A673 (cell line): ENCODE measurements at regions not wholly inside any gene's neighbourhood (a gene's known extent, or its start where the extent isn't known, plus 50 kb on each side); places are given as distances from the start of the nearest gene placed in this dataset.

Experiments used
- BruUV-seq: library from RNA; stranded (reverse); fragments of 400-500 nt; replicated peaks from 2 replicates; lab custom pipeline; 2021; lab: Mats Ljungman, UMichigan
- CTCF ChIA-PET: fragments of 300-600 bp; sonication (Branson Sonifier 250); formaldehyde crosslinking; loops from one replicate; lab custom pipeline; 2022; ENCODE audit warnings: antibody characterized with exemption; lab: Charles Lee
- POLR2A ChIA-PET: fragments of 300-600 bp; sonication (Branson Sonifier 250); formaldehyde crosslinking; loops from one replicate; lab custom pipeline; 2022; ENCODE audit warnings: antibody characterized with exemption; ENCODE audit not compliant: low non-redundant PET; lab: Charles Lee
- DNase-seq: peaks from one replicate; pipeline ENCODE4 v3.0.0-alpha.2; 2015; ENCODE audit warnings: low spot score
- H3K27ac ChIP-seq: fragments of 200-600 bp; sonication (generic); 2 replicates; pipeline ENCODE4 v1.5.1; 2016; ENCODE audit warnings: mixed run types, low read depth, mild to moderate bottlenecking, mixed read lengths, antibody characterized with exemption, low read length; ENCODE audit not compliant: poor library complexity, severe bottlenecking
- H3K27me3 ChIP-seq: fragments of 200-600 bp; sonication (generic); replicated peaks from 2 replicates; pipeline ENCODE4 v1.6.1; 2017; ENCODE audit warnings: mixed run types, low read depth, mild to moderate bottlenecking, mixed read lengths, antibody characterized with exemption, low read length; ENCODE audit not compliant: insufficient read depth, poor library complexity
- H3K36me3 ChIP-seq: fragments of 200-600 bp; sonication (generic); 2 replicates; pipeline ENCODE4 v1.6.1; 2016; ENCODE audit warnings: mixed run types, mild to moderate bottlenecking, mixed read lengths, antibody characterized with exemption, low read length; ENCODE audit not compliant: insufficient read depth, poor library complexity, severe bottlenecking
- H3K4me1 ChIP-seq: fragments of 200-600 bp; sonication (generic); 2 replicates; pipeline ENCODE4 v1.6.1; 2017; ENCODE audit warnings: mixed run types, mild to moderate bottlenecking, mixed read lengths, antibody characterized with exemption, low read length; ENCODE audit not compliant: insufficient read depth, poor library complexity, severe bottlenecking
- H3K4me3 ChIP-seq: fragments of 200-600 bp; sonication (generic); 2 replicates; pipeline ENCODE4 v1.5.1; 2016; ENCODE audit warnings: low read depth, mixed run types, mild to moderate bottlenecking, mixed read lengths, low read length; ENCODE audit not compliant: poor library complexity, severe bottlenecking
- H3K9me3 ChIP-seq: fragments of 200-600 bp; sonication (generic); 2 replicates; pipeline ENCODE4 v1.6.1; 2016; ENCODE audit warnings: mixed run types, low read depth, mild to moderate bottlenecking, mixed read lengths, antibody characterized with exemption, low read length; ENCODE audit not compliant: poor library complexity, severe bottlenecking
- EZH2 ChIP-seq: fragments of 200-600 bp; sonication (generic); IDR thresholded peaks from 2 replicates; pipeline ENCODE4 v1.6.1; 2017; ENCODE audit warnings: borderline replicate concordance, low read depth, mild to moderate bottlenecking, mixed read lengths, antibody characterized with exemption, low read length; ENCODE audit not compliant: poor library complexity, severe bottlenecking
- intact Hi-C: fragments of 100-400 bp; cut with micrococcal nuclease; formaldehyde crosslinking; loops from one replicate; pipeline ENCODE4 v1.10.0; 2022; ENCODE audit not compliant: unreplicated experiment
- TF ChIP-seq, protein P1 (sequence below): fragments of 300-800, 200-600 bp; sonication (generic); conservative IDR thresholded peaks from 2 replicates; pipeline ENCODE4 v1.5.1; 2017; ENCODE audit warnings: low read depth, mild to moderate bottlenecking, antibody characterized with exemption, low read length, moderate library complexity, mixed read lengths

DNA sequence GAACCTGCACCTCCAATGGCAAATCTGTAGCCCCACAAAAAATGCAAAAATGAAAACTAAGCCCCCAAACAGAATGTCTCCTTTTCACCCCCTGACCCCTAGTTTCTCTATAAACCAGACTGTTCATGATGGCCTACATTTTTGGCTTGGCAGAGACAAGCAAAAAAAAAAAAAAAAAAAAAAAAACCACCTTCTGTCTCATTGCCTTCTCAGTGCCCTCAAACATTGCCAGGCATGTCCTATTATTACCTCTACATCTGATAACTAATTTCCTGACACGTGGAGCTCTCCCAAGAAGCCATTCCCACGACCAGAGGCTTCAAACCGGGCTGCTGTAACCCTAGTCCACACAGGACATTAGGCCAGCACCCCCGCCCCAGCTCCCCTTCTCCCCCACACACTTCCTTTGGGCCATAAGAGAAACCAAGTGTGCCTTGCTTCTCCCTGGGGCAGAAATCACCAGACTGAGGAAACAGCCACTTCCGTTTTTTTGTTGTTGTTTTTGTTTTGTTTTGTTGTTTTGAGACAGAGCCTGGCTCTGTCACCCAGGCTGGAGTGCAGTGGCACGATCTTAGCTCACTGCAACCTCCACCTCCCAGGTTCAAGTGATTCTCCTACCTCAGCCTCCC, 65.4 kb downstream of the GPR6 start:
- peaks cover 6% of the 10 kb centered on the region for H3K4me1 ChIP-seq
- intact Hi-C loops: no loop called here
- H3K9me3 ChIP-seq: no peaks in the 10 kb centered on the region
- no TSS peak for BruUV-seq
- CTCF ChIA-PET: interaction anchor here (0.6 kb wide), 1 partner anchor 346 kb away, joined by 8 read pairs; no protein-coding TSS in a partner anchor
- TF ChIP-seq EZH2: no peak
- TF ChIP-seq, protein P1, sequence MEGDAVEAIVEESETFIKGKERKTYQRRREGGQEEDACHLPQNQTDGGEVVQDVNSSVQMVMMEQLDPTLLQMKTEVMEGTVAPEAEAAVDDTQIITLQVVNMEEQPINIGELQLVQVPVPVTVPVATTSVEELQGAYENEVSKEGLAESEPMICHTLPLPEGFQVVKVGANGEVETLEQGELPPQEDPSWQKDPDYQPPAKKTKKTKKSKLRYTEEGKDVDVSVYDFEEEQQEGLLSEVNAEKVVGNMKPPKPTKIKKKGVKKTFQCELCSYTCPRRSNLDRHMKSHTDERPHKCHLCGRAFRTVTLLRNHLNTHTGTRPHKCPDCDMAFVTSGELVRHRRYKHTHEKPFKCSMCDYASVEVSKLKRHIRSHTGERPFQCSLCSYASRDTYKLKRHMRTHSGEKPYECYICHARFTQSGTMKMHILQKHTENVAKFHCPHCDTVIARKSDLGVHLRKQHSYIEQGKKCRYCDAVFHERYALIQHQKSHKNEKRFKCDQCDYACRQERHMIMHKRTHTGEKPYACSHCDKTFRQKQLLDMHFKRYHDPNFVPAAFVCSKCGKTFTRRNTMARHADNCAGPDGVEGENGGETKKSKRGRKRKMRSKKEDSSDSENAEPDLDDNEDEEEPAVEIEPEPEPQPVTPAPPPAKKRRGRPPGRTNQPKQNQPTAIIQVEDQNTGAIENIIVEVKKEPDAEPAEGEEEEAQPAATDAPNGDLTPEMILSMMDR: no peak
- H3K27ac ChIP-seq: no peak overlapping the region
- H3K27me3 ChIP-seq: no peaks in the 10 kb centered on the region
- no peak for DNase-seq
- H3K36me3 ChIP-seq: no peaks in the 10 kb centered on the region
- POLR2A ChIA-PET: interaction anchor here (0.6 kb wide), 1 partner anchor 163 kb away, joined by 3 read pairs; no protein-coding TSS in a partner anchor
- no peak overlapping the region for H3K4me3 ChIP-seq

DNA sequence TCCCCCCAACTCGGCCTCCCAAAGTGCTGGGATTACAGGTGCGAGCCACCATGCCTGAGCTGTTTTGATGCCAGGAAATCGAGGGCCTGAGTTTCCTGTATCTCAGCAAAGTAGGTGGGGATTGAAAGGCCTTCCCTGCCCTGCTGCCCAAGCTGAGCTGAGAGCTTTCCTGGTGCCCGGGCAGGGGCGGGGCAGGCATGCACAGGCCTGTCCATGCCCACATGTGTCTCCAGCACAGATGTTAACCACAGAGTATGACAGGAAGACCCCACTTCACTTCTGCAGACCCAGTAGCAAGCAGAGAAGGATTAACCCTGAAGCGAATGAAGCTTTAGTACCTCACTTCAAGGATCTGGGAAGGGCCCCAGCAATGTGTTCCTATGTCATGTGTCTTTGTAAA, 66.0 kb downstream of the GPR6 start:
- ChIA-PET POLR2A (interaction anchor here (0.6 kb wide), 1 partner anchor 163 kb away, joined by 3 read pairs; no protein-coding TSS in a partner anchor), CTCF (interaction anchor here (0.6 to 0.8 kb wide), 2 partner anchors 339 to 347 kb away, joined by 3 to 8 read pairs; no protein-coding TSS in a partner anchor)
- no peak overlapping the region for H3K27ac ChIP-seq
- no peaks in the 10 kb centered on the region for H3K27me3 ChIP-seq
- no TSS peak for BruUV-seq
- H3K4me3 ChIP-seq: no peak overlapping the region
- intact Hi-C loops: no loop called here
- TF ChIP-seq, protein P1: no peak
- no peak for TF ChIP-seq EZH2
- peaks cover 6% of the 10 kb centered on the region for H3K4me1 ChIP-seq
- no peak for DNase-seq
- H3K36me3 ChIP-seq: no peaks in the 10 kb centered on the region
- no peaks in the 10 kb centered on the region for H3K9me3 ChIP-seq

DNA sequence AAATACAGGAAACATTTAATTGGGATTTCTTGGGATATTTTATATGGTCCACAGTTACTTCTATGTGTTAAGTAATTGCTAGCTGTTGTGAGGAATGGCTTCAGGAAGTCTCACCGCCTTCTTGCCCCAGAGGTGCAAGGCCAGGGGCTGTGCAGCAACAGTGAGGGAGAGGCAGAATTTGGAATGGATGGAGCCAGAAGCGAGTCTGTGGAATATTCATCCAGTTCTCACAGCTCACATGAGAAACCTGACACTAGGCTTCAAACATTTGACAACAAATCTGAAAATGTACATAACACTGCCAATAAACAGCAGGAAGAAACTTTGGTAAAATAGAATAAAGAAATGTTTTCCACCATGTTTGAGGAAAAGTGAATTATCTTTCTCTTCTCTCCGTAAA, 66.5 kb downstream of the GPR6 start:
- no peak for DNase-seq
- Histone ChIP-seq H3K4me3 (no peak overlapping the region), H3K27ac (no peak overlapping the region), H3K27me3 (no peaks in the 10 kb centered on the region), H3K4me1 (peaks cover 6% of the 10 kb centered on the region), H3K36me3 (no peaks in the 10 kb centered on the region), H3K9me3 (no peaks in the 10 kb centered on the region)
- intact Hi-C loops: no loop called here
- ChIA-PET POLR2A (no interaction called here), CTCF (interaction anchor here (0.8 kb wide), 1 partner anchor 340 kb away, joined by 3 read pairs; no protein-coding TSS in a partner anchor)
- BruUV-seq: no TSS peak
- TF ChIP-seq, protein P1: no peak
- TF ChIP-seq EZH2: no peak
